M059J (cell line): ENCODE measurements at regions not wholly inside any gene's neighbourhood (a gene's known extent, or its start where the extent isn't known, plus 50 kb on each side); places are given as distances from the start of the nearest gene placed in this dataset.

Source experiments
- DNase-seq: peaks from one replicate; pipeline ENCODE4 v3.0.0-alpha.2; 2012; ENCODE audit warnings: low read depth

DNA sequence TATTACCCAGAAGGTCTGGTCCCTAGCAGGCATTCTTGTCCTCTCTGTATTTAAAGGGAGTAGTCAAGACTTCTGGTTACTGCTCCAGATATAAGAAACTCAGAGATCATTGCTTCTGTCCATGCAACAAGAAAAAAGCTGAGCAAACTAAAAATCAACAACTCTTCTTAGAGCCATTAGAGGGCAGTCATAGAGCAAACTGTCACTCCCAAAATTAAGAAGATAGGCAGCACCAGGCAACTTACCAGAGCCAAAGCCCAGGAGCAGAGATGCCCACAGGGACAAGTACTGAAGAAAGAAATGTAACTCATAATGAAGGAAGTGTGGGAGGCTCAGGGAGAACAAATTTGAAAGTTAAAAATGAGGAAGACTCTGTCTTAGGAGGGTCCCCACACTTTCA lies 472.9 kb upstream of the COBL start:
- DNase-seq: no peak

DNA sequence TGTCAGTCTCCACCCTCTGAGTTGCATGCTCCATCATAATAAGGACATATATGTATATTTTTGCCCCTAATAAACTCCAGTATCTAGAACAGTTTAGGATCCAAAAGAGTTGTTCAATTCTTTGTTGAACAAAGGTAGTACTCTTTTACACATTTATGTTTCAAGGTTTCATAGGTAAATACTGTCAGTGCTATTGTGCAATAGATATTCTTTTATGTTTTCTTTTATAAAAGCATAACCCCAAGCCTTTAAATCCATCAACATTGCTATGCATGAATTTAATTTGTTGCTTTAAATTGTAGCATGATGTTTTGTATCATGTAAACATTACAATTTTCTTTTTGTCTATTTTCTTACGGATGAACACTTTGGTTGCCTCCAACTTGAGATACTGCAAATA lies 469.7 kb upstream of the COBL start:
- no peak for DNase-seq

DNA sequence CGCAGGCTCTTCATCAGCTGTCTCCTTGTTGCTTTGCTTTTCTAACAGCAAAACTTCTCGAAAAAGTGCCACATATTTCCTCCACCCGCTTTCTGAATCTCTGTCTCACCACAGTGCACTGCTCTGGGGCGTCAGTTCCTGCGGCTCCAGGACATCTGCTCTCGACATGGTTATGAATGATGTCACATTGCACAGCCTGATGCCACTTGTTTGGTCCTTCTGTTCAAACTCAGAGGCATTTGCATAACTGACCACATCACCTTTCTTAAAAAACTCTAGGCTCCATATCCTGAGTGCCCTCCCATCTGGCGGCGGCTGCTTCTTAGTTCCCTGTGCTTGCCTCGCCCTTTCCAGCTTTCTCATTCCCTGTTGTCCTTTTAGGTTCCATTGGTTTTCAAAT lies 469.3 kb upstream of the COBL start:
- no peak for DNase-seq

- no peak for DNase-seq
Measured at GRCh38 chr7:51785171-51785570, 468.6 kb upstream of the COBL start.

- no peak for DNase-seq
Measured at GRCh38 chr7:51783241-51783640, 466.6 kb upstream of the COBL start.

- DNase-seq: no peak
Measured at GRCh38 chr7:51778121-51778520, 461.5 kb upstream of the COBL start.

DNA sequence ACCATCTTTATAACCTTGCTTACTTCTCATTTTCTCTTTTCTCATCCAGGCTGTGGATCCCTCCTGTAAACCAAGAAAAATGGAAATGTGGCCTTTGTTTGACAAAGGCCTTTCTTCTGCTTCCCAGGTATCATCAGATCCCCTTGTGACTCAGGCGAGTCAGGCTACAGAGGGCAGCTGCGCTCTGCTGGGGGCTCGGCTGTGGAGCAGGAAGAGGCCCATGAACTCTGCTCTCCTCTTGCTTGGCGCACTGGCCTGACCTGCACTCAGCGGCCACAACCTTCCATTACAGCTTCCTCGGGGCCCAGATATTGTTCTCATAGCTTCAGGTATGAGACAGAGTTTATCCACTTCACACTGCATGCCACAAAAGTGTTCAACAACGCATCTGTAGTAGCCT lies 457.6 kb upstream of the COBL start:
- no peak for DNase-seq

- DNase-seq: no peak
Measured at GRCh38 chr7:51772190-51772589, 455.6 kb upstream of the COBL start.

- no peak for DNase-seq
Measured at GRCh38 chr7:51764976-51765375, 448.4 kb upstream of the COBL start.

GRCh38 chr7:51759985-51760384 lies 443.4 kb upstream of the COBL start:
- DNase-seq: no peak

DNA sequence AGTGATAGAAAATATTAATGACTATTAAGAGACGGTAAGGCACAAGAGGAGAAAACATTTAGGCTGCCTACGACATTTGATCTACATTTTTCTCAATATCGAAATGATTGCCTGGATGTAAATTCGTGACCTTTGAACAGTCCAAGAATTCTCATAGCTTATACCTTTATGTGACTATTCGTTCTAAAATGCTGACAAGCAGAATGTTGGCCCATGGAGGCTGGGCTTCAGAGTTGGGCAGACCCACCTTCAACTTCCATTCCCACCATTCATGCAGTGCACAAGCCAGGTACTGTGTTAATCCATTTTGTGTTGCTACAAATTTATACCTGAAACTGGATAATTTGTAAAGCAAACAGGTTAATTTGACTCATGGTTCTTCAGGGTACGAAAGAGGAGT lies 441.4 kb upstream of the COBL start:
- DNase-seq: no peak

- no peak for DNase-seq
Measured at GRCh38 chr7:51732951-51733350, 416.3 kb upstream of the COBL start.

- no peak for DNase-seq
Measured at GRCh38 chr7:51732116-51732515, 415.5 kb upstream of the COBL start.

DNA sequence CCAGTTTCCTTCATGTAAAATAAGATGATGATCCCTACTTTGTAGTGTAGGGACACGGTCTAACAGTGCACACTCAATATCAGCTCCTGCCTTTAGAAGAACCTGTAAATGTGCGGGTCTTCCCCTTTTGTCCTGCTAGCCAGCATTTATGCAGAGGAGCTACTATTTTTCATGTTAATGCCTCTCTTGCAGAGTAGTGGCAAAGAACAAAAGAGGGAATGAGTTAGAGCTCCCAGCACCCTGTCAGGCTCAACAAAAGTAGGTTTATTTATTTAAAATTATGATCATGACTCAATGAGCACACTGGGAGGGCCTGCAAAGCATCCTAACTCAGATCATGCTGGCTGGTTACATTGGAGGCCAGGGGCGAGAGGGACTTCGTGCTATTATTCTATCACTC lies 414.5 kb upstream of the COBL start:
- DNase-seq: no peak

DNA sequence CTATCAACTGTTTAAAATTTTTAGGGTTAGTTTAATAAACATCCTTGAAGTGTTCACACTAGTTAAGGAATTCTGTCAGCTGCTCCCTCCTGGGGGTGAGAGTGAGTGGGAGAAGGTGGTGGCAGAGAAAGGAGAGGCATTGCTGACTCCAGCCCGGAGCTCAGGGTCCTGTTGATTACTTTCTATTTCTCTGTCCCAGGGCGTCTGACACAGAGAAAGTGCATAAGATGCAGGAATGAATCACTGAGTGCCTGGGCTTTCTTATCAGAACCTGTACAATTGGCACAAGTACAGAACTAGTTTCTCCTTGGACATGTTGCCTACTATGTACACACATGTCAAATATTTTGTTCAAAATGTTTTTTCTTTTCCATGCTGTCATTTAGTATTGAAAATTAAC lies 410.8 kb upstream of the COBL start:
- no peak for DNase-seq

DNA sequence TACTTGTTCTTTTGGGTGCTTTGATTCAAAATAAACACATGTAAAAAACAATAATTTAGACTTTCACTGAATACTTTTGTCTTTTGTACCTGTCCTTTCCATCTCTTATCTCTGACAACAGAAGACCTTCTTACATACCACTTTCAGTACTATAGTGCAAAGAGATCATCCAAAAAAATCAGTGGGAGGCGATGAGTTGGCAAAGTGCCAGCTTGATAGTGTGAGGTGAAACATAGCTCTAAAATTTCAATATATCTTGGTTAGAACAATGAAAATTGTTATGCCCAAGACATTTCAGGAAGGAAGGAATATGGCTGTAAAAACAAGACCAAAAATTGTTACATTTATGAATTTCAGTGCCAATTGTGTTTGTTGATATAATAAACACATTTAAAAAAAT lies 390.2 kb upstream of the COBL start:
- no peak for DNase-seq

- DNase-seq: no peak
Measured at GRCh38 chr7:51705701-51706100, 389.1 kb upstream of the COBL start.

GRCh38 chr7:51702673-51703072 lies 386.1 kb upstream of the COBL start:
- DNase-seq: no peak

GRCh38 chr7:51701935-51702334 lies 385.3 kb upstream of the COBL start:
- no peak for DNase-seq

GRCh38 chr7:51700593-51701215 lies 384.1 kb upstream of the COBL start:
- no peak for DNase-seq

GRCh38 chr7:51693258-51693657 lies 376.6 kb upstream of the COBL start:
- DNase-seq: no peak

GRCh38 chr7:51689547-51689946 lies 372.9 kb upstream of the COBL start:
- no peak for DNase-seq

GRCh38 chr7:51685794-51686193 lies 369.2 kb upstream of the COBL start:
- DNase-seq: no peak

DNA sequence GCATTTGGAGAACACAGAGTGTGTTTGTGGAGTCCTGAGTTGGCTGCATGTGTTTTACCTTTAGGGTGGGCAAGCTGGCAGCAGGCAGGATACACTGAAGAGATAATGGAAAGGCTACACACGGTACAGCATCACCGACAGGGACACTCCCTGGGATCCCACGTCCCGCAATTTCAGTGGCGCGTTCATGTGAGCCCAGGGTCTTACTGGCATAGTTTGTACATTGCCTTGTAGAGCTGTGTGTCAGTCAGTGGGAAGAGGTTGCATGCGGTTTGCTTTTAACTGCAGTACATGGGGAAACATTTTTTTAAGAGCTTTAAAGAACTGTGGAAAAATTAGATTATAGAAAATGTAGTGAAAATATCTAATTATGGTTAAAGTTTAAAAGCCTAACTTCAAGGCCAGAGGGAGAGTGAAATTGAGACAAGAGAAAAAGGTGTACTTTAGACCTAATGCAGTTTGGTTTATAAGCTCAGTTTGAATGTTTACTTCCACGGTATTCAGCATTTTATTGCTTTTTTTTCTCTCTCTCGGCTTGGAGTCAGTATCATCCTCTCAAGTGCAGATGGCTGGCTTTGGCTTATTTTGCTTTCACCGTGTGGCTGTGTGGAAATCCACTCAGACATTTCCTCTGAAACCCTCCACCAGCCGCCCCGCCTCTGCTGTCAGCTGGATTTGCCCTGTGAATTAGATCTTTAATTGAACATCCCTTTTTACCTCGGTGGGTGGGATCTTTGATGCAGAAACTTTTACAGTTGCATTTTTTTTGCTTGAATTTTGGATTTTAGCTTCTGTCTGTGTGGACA lies 364.2 kb upstream of the COBL start:
- DNase-seq: no peak
